ENCODE measurements at regions not wholly inside any gene's neighbourhood (a gene's known extent, or its start where the extent isn't known, plus 50 kb on each side); places are given as distances from the start of the nearest gene placed in this dataset.

- TF ChIP-seq CTCF (IDR thresholded peaks at IDR 0.05) = no peak
- TF ChIP-seq POLR2A (IDR thresholded peaks at IDR 0.05) = no peak
These were observed 635.4 kb downstream of the IRX1 start for GRCh38 chr5:4230786-4231641.
